NT2/D1 (cell line): ENCODE measurements at regions not wholly inside any gene's neighbourhood (a gene's known extent, or its start where the extent isn't known, plus 50 kb on each side); places are given as distances from the start of the nearest gene placed in this dataset.

ENCODE experiments used
- DNase-seq: peaks from one replicate; pipeline ENCODE4 v3.0.0-alpha.2; 2011; ENCODE audit warnings: low read depth, low spot score
- H3K27me3 ChIP-seq: 2 replicates; pipeline ENCODE4 v1.6.0; 2011; ENCODE audit warnings: mild to moderate bottlenecking; ENCODE audit not compliant: insufficient read length, insufficient read depth
- H3K36me3 ChIP-seq: 2 replicates; pipeline ENCODE4 v1.6.1; 2011; ENCODE audit warnings: mild to moderate bottlenecking, low read length, mixed read lengths; ENCODE audit not compliant: insufficient read depth, insufficient read length
- H3K4me1 ChIP-seq: 2 replicates; pipeline ENCODE4 v1.5.1; 2011; ENCODE audit not compliant: insufficient read depth, insufficient read length
- H3K4me3 ChIP-seq: 2 replicates; pipeline ENCODE4 v1.5.1; 2011; ENCODE audit warnings: low read depth; ENCODE audit not compliant: insufficient read length
- H3K9ac ChIP-seq: 2 replicates; pipeline ENCODE4 v1.6.0; 2011; ENCODE audit warnings: low read depth; ENCODE audit not compliant: insufficient read length
- H3K9me3 ChIP-seq: 2 replicates; pipeline ENCODE4 v1.5.1; 2011; ENCODE audit warnings: mild to moderate bottlenecking, low read length; ENCODE audit not compliant: insufficient read depth
- SUZ12 ChIP-seq: IDR thresholded peaks from 2 replicates; pipeline ENCODE4 v1.6.1; 2011; ENCODE audit not compliant: insufficient read length, insufficient read depth; ENCODE audit errors: extremely low read depth
- YY1 ChIP-seq: IDR thresholded peaks from 2 replicates; pipeline ENCODE4 v1.6.1; 2011; ENCODE audit not compliant: insufficient read length, insufficient read depth
- ZNF274 ChIP-seq: IDR thresholded peaks from 2 replicates; pipeline ENCODE4 v1.6.1; 2011; ENCODE audit warnings: mild to moderate bottlenecking, low read depth, low read length

DNA sequence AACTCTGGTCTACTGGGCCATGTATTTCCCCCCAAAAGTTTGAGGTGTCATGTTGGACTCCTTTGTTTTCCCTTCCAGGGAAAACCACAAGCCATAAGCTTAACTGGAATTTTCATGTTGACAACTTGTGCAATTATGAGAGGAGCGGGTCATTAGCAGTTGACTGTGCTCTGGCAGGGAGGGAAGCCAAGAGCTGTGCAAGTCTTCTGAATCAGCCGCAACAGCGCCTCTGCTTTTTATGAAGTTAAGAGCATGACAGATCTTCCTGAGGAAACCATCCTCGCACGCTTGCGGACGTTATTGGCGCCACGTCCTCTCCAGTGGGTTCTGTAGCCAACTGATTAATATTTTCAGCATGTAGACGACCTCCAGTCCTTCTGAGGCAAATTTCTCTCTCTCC, 148.7 kb upstream of the MKI67 start:
- H3K9me3 ChIP-seq, result no peaks in the 10 kb centered on the region
- TF ChIP-seq ZNF274 (no peak), YY1 (no peak), SUZ12 (no peak)
- no peak overlapping the region for H3K4me3 ChIP-seq
- no peak overlapping the region for H3K9ac ChIP-seq
- H3K4me1 ChIP-seq, result no peaks in the 10 kb centered on the region
- H3K27me3 ChIP-seq, result no peaks in the 10 kb centered on the region
- H3K36me3 ChIP-seq, result no peaks in the 10 kb centered on the region
- no peak for DNase-seq

DNA sequence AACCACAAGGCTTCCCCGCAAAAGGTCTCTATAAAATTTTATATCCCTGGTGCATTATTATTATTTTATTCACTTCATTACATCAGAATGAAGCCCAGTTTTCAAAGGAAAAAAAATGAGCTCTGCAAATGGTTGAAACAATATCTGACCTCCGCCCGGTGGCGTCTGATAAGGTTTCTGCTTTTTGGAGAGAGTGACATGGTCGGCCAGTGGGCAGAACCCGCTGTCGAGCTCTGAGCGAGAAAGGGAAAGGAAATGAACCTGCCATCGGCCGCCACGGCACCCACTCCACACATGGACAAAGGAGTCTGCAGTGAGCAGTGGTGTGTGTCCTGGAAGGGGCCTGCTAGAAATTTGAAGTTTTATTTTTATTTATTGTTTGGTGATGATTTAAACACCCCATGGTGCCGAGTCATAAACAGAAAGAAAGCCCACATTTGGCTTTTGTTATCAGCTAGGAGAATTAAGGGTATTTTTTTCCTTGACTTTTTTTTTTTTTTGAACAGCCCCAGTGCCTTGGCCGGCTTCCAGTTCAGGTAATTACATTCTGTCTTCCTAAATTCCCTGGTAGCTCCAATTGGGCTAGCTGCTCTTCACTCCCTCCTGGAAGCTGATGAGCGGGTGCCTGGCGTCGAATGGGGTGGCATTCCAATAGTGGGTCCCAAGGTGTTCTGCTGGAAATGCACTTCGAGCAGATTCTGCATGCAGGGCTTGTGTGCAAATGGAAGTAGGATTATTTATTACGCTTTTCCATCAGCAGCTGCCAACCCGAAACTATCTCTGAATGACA, 149.4 kb upstream of the MKI67 start:
- H3K9ac ChIP-seq, result no peak overlapping the region
- H3K36me3 ChIP-seq, result no peaks in the 10 kb centered on the region
- DNase-seq, result no peak
- no peaks in the 10 kb centered on the region for H3K4me1 ChIP-seq
- no peak overlapping the region for H3K4me3 ChIP-seq
- no peaks in the 10 kb centered on the region for H3K27me3 ChIP-seq
- no peak for TF ChIP-seq SUZ12
- TF ChIP-seq ZNF274, result no peak
- TF ChIP-seq YY1, result no peak
- H3K9me3 ChIP-seq, result no peaks in the 10 kb centered on the region

DNA sequence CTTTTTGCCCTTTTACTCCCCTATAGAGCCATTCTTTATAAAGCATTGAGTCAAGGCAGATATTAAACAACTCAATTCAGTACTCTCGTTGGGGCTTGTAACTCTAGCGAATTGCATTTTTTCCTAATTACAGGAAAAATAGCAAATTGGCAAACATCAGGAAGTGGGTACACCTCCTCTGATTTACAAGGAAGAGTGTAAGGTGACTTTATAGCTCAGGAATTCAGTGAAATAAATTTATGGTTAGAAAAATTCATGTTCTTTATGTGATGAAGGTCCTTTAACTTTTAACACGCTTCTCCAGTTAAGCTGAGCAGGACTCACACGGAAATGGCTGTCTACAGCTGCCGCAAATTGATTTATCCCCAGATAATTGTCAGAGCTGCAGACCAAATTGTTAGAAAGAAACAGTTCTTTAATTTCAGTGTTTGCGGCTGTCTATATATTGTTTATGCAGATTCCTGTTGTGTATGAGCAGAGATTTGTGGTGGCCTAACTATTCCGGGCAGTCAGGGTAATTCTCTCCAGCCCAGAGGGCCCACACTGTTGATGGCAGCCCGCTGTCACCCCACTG, 151.1 kb upstream of the MKI67 start:
- H3K4me3 ChIP-seq, result no peak overlapping the region
- no peaks in the 10 kb centered on the region for H3K4me1 ChIP-seq
- no peak overlapping the region for H3K9ac ChIP-seq
- no peak for TF ChIP-seq YY1
- no peak for TF ChIP-seq SUZ12
- TF ChIP-seq ZNF274, result no peak
- no peaks in the 10 kb centered on the region for H3K9me3 ChIP-seq
- DNase-seq, result no peak
- no peaks in the 10 kb centered on the region for H3K36me3 ChIP-seq
- no peaks in the 10 kb centered on the region for H3K27me3 ChIP-seq

DNA sequence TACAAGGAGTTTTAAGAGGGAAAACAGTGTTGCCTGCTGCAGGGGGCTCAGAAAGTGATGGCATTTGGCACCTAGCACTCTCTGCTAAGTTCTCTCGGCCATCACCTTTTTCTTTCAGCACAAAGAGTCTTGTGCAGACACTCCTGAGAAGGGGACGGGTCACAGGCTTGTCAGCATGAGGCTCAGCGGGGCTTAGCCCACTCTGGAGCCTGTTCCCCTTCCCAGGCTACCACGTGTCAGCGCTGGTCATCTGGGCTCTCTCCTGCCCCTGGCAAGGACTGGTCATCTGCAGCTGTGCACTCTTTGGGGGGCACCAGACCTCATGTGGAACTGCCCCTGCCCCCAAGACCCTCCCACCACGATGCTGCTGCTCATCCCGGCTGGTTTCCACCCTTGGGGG, 152.1 kb upstream of the MKI67 start:
- no peak overlapping the region for H3K9ac ChIP-seq
- TF ChIP-seq ZNF274 (no peak), SUZ12 (no peak), YY1 (no peak)
- no peaks in the 10 kb centered on the region for H3K4me1 ChIP-seq
- no peaks in the 10 kb centered on the region for H3K36me3 ChIP-seq
- no peak for DNase-seq
- no peaks in the 10 kb centered on the region for H3K27me3 ChIP-seq
- no peak overlapping the region for H3K4me3 ChIP-seq
- H3K9me3 ChIP-seq, result no peaks in the 10 kb centered on the region

GRCh38 chr10:128280271-128280670, 154.0 kb upstream of the MKI67 start:
- H3K9ac ChIP-seq, result no peak overlapping the region
- TF ChIP-seq SUZ12 (no peak), YY1 (no peak), ZNF274 (no peak)
- H3K9me3 ChIP-seq, result no peaks in the 10 kb centered on the region
- no peaks in the 10 kb centered on the region for H3K36me3 ChIP-seq
- H3K27me3 ChIP-seq, result peaks cover 16% of the 10 kb centered on the region
- no peak overlapping the region for H3K4me3 ChIP-seq
- DNase-seq, result no peak
- no peaks in the 10 kb centered on the region for H3K4me1 ChIP-seq

DNA sequence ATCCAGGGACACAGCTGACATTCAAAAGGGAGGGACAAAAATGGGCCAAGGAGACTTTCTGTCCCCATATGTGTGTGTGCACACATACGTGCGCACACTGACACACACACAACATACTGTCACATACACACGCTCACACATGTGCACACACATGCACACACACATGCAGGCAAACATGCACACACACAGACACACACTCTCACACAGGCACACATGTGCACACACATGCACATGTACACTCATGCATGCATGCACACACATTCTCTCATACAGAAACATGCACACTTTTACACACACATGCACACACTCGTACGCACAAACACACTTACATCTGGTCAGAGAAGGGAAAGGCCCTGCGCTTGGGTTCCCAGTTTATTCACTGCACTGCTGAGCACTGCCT, 155.1 kb upstream of the MKI67 start:
- no peaks in the 10 kb centered on the region for H3K9me3 ChIP-seq

DNA sequence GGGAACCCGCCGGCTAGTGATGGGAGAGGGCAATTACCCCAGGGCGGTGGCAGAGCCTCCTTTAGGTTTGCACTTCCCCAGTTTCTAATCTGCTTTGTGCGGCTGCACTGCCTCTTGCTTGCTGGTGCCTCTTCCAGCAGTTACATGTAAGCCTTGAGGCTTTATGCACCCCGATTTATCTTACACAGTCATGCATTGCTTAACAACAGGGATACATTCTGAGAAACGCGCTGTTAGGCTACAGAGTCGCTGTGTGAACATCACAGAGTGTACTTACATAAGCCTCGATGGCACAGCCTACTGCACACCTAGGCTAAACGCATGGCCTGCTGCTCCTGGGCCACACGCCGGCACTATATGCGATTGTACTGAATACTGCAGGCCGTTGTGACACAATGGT, 155.6 kb upstream of the MKI67 start:
- no peak overlapping the region for H3K4me3 ChIP-seq
- TF ChIP-seq ZNF274 (no peak), SUZ12 (no peak), YY1 (no peak)
- H3K4me1 ChIP-seq, result no peaks in the 10 kb centered on the region
- H3K9me3 ChIP-seq, result no peaks in the 10 kb centered on the region
- no peak for DNase-seq
- no peaks in the 10 kb centered on the region for H3K36me3 ChIP-seq
- H3K9ac ChIP-seq, result no peak overlapping the region
- peaks cover 31% of the 10 kb centered on the region for H3K27me3 ChIP-seq

More for the DNA sequence above, 155.1 kb upstream of the MKI67 start:
- Histone ChIP-seq H3K36me3 (no peaks in the 10 kb centered on the region), H3K4me3 (no peak overlapping the region), H3K27me3 (peaks cover 27% of the 10 kb centered on the region), H3K9ac (no peak overlapping the region), H3K4me1 (no peaks in the 10 kb centered on the region)
- no peak for TF ChIP-seq YY1
- TF ChIP-seq ZNF274, result no peak
- TF ChIP-seq SUZ12, result no peak
- no peak for DNase-seq
